NCI-H1694 (cell line): ENCODE measurements at regions not wholly inside any gene's neighbourhood (a gene's known extent, or its start where the extent isn't known, plus 50 kb on each side); places are given as distances from the start of the nearest gene placed in this dataset.

Experiments used
- DNase-seq: peaks from one replicate; lab custom pipeline; 2025; lab: John Stamatoyannopoulos, UW

GRCh38 chr12:124630791-124631313 is 63.4 kb upstream of the NCOR2 start:
- DNase-seq = no peak

GRCh38 chr12:124629789-124630480 is 62.5 kb upstream of the NCOR2 start:
- DNase-seq = no peak

GRCh38 chr12:124629117-124629516 is 61.7 kb upstream of the NCOR2 start:
- no peak for DNase-seq

GRCh38 chr12:124627956-124628355 is 60.5 kb upstream of the NCOR2 start:
- DNase-seq = no peak

GRCh38 chr12:124626971-124627411 is 59.6 kb upstream of the NCOR2 start:
- DNase-seq = no peak

GRCh38 chr12:124625867-124626675 is 58.7 kb upstream of the NCOR2 start:
- no peak for DNase-seq

GRCh38 chr12:124624823-124625222 is 57.4 kb upstream of the NCOR2 start:
- DNase-seq = no peak

- no peak for DNase-seq
Observed at GRCh38 chr12:124623344-124624035, 56.1 kb upstream of the NCOR2 start.

GRCh38 chr12:124622764-124623163 is 55.4 kb upstream of the NCOR2 start:
- no peak for DNase-seq

GRCh38 chr12:124622331-124622730 is 54.9 kb upstream of the NCOR2 start:
- no peak for DNase-seq

GRCh38 chr12:124621296-124621660 is 53.9 kb upstream of the NCOR2 start:
- no peak for DNase-seq

- DNase-seq = no peak
Observed at GRCh38 chr12:124620606-124621295, 53.3 kb upstream of the NCOR2 start.

- no peak for DNase-seq
Observed at GRCh38 chr12:124618291-124618902, 51.0 kb upstream of the NCOR2 start.

GRCh38 chr12:124617615-124618014 is 50.2 kb upstream of the NCOR2 start:
- no peak for DNase-seq
